GM12892 (cell line): ENCODE measurements at regions not wholly inside any gene's neighbourhood (a gene's known extent, or its start where the extent isn't known, plus 50 kb on each side); places are given as distances from the start of the nearest gene placed in this dataset.

Experiments used
- POLR2A ChIP-seq: IDR thresholded peaks from 2 replicates; pipeline ENCODE4 v1.6.1; 2011; ENCODE audit warnings: low read depth, low read length, control low read depth
- POLR2AphosphoS5 ChIP-seq: IDR thresholded peaks from 2 replicates; pipeline ENCODE4 v1.6.1; 2011; ENCODE audit warnings: low read depth, low read length, control low read depth
- TAF1 ChIP-seq: IDR thresholded peaks from 2 replicates; pipeline ENCODE4 v1.6.1; 2011; ENCODE audit warnings: low read depth, mild to moderate bottlenecking, control low read depth, low read length, borderline replicate concordance

GRCh38 chr15:97703400-97703799 is 257.1 kb upstream of the ARRDC4 start:
- TF ChIP-seq POLR2A (no peak), POLR2AphosphoS5 (no peak), TAF1 (no peak)
